GM21515 (cell line): ENCODE measurements at regions not wholly inside any gene's neighbourhood (a gene's known extent, or its start where the extent isn't known, plus 50 kb on each side); places are given as distances from the start of the nearest gene placed in this dataset.
"Not testable (repeated sequence)": the region's sequence is repeated elsewhere in the genome, so short reads cannot be mapped to it uniquely, and the experiment has no call there.

Experiments used
- ATAC-seq: cut with Tn5 transposase; IDR thresholded peaks from one replicate; pipeline ENCODE4 v1.9.1; 2021; ENCODE audit not compliant: unreplicated experiment

GRCh38 chr4:141290771-141291170, 70.1 kb downstream of the ZNF330 start:
- ATAC-seq, result no peak

- ATAC-seq, result no peak
These were observed 73.6 kb downstream of the ZNF330 start for GRCh38 chr4:141294306-141294705.

DNA sequence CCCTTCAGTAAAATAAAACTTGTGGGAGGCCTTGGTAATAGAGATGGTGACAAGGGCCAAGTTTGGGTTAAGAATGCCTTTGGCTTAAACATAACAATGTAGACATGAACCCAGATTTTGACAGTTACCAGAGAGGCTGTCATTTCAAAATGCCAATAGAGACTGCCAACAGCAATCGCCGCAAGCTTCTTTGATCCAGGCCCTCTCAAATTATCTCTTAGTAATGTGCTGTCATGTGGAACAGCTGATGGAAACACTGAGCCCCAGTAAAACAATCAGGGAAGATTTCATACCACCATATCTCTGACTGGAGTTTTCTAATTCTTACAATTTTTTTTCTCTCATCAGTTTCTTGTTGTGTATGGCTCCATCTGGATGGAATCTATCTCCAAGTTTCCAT, 80.5 kb downstream of the ZNF330 start:
- ATAC-seq, result no peak

DNA sequence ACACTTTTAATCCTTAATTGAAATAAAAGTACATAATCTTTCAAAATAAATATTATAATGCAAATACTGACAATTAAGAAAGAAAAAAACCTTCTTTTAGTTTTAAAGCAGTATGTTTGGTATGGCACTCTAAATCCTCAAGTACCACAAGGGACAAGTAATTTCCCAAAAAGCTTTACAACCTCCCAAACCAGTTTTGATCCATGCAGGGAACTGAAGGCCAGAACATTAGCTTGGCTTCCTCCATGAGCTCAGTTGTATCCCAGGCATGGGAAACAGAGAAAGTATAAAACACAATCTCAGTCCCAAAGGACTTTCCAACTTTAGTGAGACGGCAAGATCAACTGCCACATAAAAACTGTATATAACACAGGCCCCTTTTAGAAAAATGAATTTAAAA, 82.2 kb downstream of the ZNF330 start:
- ATAC-seq, result no peak

GRCh38 chr4:141304346-141304745, 83.7 kb downstream of the ZNF330 start:
- ATAC-seq, result no peak

DNA sequence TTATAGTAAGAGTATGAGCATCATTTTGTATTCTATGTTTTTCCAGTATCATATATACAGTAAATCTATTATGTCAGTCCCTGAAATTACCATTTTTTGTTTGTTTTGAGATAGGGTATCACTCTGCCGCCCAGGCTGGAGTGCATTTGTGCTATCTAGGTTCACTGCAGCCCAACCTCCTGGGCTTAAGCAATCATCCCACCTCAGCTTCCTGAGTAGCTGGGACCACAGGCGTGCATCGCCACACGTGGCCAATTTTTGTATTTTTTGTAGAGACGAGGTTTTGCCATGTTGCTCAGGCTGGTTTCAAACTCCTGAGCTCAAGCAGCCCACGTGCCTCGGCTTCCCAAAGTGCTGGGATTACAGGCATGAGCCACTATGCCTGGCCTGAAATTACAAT, 85.6 kb downstream of the ZNF330 start:
- no peak for ATAC-seq

- ATAC-seq, result peak; percentile 99
These were observed 86.6 kb downstream of the ZNF330 start for GRCh38 chr4:141307241-141307689.

DNA sequence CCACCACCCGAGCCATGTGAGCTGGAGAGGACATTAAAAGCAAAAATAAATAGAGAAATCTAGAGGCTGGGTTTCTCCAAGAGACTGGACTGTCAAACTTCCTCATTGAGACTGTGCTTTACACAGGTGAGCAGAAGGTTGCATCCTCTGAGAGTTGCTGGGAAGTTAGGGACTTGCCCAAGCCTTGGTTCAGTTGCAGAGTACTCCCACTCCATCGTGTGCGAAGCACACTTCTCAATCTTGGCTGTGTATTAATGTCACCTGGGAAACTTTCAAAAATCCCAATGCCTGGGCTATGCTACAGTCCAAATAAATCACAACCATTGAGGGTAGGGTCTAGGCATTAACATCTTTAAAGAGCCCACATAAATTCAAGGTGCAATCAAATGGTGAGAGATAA, 89.2 kb downstream of the ZNF330 start:
- ATAC-seq, result peak; percentile 28

GRCh38 chr4:141311246-141312204, 90.8 kb downstream of the ZNF330 start:
- no peak for ATAC-seq

DNA sequence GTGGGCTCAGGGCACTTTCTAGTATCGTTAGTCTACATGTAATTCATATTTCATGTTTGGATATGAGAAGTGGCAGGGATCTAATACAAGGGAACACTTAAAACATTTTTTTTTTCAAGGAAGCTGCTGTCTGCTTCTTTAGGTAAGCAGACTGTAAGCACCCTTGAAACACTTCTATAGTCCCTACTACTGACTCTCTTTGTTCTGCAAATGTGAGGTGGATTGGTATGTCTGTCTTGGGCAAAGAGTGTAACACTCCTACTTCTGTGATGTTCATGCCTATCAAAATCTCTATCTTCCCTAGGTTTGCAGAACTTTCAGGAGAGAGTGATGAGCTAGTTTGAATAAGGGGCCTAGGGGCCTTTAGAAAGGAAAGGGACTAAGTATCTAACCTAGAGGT, 93.9 kb downstream of the ZNF330 start:
- no peak for ATAC-seq

GRCh38 chr4:141328560-141329173, 108.0 kb downstream of the ZNF330 start:
- no peak for ATAC-seq

GRCh38 chr4:141329174-141329569, 108.5 kb downstream of the ZNF330 start:
- no peak for ATAC-seq

GRCh38 chr4:141330616-141331015, 109.9 kb downstream of the ZNF330 start:
- ATAC-seq, result no peak

GRCh38 chr4:141331534-141332358, 111.1 kb downstream of the ZNF330 start:
- ATAC-seq, result no peak

- ATAC-seq, result not testable (repeated sequence)
These were observed 111.9 kb downstream of the ZNF330 start for GRCh38 chr4:141332359-141333181.

- not testable (repeated sequence) for ATAC-seq
These were observed 112.9 kb downstream of the ZNF330 start for GRCh38 chr4:141333456-141334230.

GRCh38 chr4:141335166-141335565, 114.5 kb downstream of the ZNF330 start:
- no peak for ATAC-seq

DNA sequence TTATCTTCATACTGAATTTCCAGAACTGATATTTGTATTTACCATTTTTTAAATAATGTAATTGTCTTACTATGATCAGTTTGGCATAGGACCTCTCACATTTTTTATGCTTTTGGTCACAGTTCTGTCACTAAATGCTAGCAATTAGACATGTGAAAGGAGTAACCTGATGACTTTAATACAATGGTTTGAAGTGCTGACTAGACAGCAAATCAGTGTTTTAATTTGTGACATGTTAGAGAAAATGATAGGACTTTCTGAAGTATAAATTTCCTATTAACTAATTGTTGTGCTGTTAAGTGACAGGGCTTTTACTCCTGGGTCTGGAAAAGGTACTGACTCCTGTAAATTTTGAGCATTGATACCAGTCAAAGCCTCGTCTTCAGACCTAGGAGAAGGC, 117.5 kb downstream of the ZNF330 start:
- no peak for ATAC-seq

GRCh38 chr4:141339391-141339790, 118.7 kb downstream of the ZNF330 start:
- no peak for ATAC-seq

- ATAC-seq, result no peak
These were observed 119.3 kb downstream of the ZNF330 start for GRCh38 chr4:141339966-141340365.
